Sigmoid colon (tissue), 4 donors: ENCODE measurements at regions not wholly inside any gene's neighbourhood (a gene's known extent, or its start where the extent isn't known, plus 50 kb on each side); places are given as distances from the start of the nearest gene placed in this dataset.

Experiments used
- POLR2A ChIP-seq, 2 donors: fragments of 450-650 bp; IDR thresholded peaks; one replicate each; pipeline ENCODE4 v1.6.1; 2016; ENCODE audit warnings: antibody characterized with exemption in 2 of 2, mild to moderate bottlenecking in 2 of 2, moderate library complexity in 2 of 2
- POLR2AphosphoS5 ChIP-seq, 4 donors: sonication (generic); formaldehyde crosslinking; IDR thresholded peaks; one replicate each; pipeline ENCODE4 v1.6.1; 2017; ENCODE audit warnings: antibody characterized with exemption in 4 of 4
- TF ChIP-seq, protein P1 (sequence below), 4 experiments: fragments of 450-650 bp in 3 of 4; fragments of 200-600 bp in 1 of 4; IDR thresholded peaks; one replicate each; pipeline ENCODE4 v1.5.1; 2016 to 2019; ENCODE audit warnings: antibody characterized with exemption in 4 of 4, mild to moderate bottlenecking in 3 of 4, moderate library complexity in 2 of 4

DNA sequence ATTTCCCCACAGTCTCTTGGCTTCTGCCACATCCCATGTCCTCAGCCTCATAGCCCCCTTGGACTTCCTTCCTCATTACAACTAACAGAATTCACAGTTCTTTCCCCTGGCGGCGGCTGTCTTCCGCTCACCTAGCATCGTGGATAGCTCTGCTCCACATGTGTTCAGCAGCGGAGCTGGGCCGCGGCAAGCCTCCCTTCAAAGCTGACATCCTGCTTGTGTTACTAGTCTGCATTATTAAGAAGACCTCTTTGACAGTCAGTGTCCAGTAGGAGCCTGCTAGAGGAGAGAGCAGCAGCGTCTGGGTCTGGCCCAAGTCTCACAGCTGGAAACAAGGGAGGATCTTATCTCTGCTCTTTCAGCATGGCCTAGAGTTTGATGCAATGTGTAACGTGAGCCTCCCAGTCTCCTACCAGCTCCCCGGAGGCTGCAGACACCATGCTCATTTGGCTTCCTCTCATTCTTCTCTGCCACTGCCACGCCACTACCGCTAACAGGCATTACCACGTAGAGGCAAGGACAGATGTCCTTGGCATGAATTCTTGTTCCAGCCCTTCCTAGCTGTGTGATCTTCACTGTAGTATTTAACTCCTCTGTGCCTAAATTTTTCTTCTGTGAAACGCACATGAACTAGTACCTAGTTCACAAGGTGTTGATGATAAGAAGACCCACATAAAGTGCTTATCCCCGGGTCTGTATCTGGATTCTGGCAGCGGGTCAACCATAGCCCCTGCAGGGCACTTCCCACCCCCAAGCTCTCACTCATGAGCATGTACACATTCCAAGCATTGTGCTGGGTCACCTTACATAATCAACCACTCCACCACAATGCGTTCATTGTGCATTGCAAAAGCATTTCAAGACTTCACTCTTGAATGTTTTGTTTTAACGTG is 107.1 kb upstream of the BACH2 start:
- TF ChIP-seq, protein P1, sequence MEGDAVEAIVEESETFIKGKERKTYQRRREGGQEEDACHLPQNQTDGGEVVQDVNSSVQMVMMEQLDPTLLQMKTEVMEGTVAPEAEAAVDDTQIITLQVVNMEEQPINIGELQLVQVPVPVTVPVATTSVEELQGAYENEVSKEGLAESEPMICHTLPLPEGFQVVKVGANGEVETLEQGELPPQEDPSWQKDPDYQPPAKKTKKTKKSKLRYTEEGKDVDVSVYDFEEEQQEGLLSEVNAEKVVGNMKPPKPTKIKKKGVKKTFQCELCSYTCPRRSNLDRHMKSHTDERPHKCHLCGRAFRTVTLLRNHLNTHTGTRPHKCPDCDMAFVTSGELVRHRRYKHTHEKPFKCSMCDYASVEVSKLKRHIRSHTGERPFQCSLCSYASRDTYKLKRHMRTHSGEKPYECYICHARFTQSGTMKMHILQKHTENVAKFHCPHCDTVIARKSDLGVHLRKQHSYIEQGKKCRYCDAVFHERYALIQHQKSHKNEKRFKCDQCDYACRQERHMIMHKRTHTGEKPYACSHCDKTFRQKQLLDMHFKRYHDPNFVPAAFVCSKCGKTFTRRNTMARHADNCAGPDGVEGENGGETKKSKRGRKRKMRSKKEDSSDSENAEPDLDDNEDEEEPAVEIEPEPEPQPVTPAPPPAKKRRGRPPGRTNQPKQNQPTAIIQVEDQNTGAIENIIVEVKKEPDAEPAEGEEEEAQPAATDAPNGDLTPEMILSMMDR (IDR thresholded peaks at IDR 0.05) = no peak
- TF ChIP-seq POLR2AphosphoS5 (IDR thresholded peaks at IDR 0.05) = no peak
- no peak for TF ChIP-seq POLR2A (IDR thresholded peaks at IDR 0.05)
